DMS153 treated with DMSO at 0.1 percent for 48 hours (cell line): ENCODE measurements at regions not wholly inside any gene's neighbourhood (a gene's known extent, or its start where the extent isn't known, plus 50 kb on each side); places are given as distances from the start of the nearest gene placed in this dataset.
"Not testable (repeated sequence)": the region's sequence is repeated elsewhere in the genome, so short reads cannot be mapped to it uniquely, and the experiment has no call there.

Source experiments
- DNase-seq: peaks from one replicate; lab custom pipeline; 2025; ENCODE audit not compliant: unreplicated experiment; lab: John Stamatoyannopoulos, UW

GRCh38 chr13:112219740-112220139 lies 152.8 kb downstream of the SOX1 start:
- DNase-seq: no peak

GRCh38 chr13:112220296-112220875 lies 153.4 kb downstream of the SOX1 start:
- DNase-seq: no peak

GRCh38 chr13:112220925-112221324 lies 154.0 kb downstream of the SOX1 start:
- DNase-seq: no peak

- DNase-seq: no peak
Observed at GRCh38 chr13:112222971-112223370, 153.2 kb upstream of the SPACA7 start.

GRCh38 chr13:112223929-112224328 lies 152.2 kb upstream of the SPACA7 start:
- not testable (repeated sequence) for DNase-seq

- DNase-seq: no peak
Observed at GRCh38 chr13:112225429-112226090, 150.6 kb upstream of the SPACA7 start.

- DNase-seq: no peak
Observed at GRCh38 chr13:112226320-112227002, 149.7 kb upstream of the SPACA7 start.

- no peak for DNase-seq
Observed at GRCh38 chr13:112227031-112227430, 149.1 kb upstream of the SPACA7 start.

GRCh38 chr13:112229445-112229844 lies 146.7 kb upstream of the SPACA7 start:
- DNase-seq: no peak

GRCh38 chr13:112229992-112230872 lies 145.9 kb upstream of the SPACA7 start:
- no peak for DNase-seq

GRCh38 chr13:112231451-112232083 lies 144.6 kb upstream of the SPACA7 start:
- DNase-seq: no peak

- DNase-seq: no peak
Observed at GRCh38 chr13:112233256-112233655, 142.9 kb upstream of the SPACA7 start.

GRCh38 chr13:112233716-112234115 lies 142.4 kb upstream of the SPACA7 start:
- DNase-seq: no peak

GRCh38 chr13:112234131-112234875 lies 141.9 kb upstream of the SPACA7 start:
- no peak for DNase-seq

- DNase-seq: no peak
Observed at GRCh38 chr13:112236016-112236415, 140.1 kb upstream of the SPACA7 start.

- DNase-seq: no peak
Observed at GRCh38 chr13:112236539-112237197, 139.5 kb upstream of the SPACA7 start.

- DNase-seq: no peak
Observed at GRCh38 chr13:112238436-112238995, 137.6 kb upstream of the SPACA7 start.

- no peak for DNase-seq
Observed at GRCh38 chr13:112240076-112240475, 136.1 kb upstream of the SPACA7 start.

- DNase-seq: no peak
Observed at GRCh38 chr13:112241288-112241687, 134.9 kb upstream of the SPACA7 start.
